Activated CD4-positive, alpha-beta T cell treated with anti-CD3 and anti-CD28 coated beads, Interleukin-10, Interleukin-2, amounts not matched to agents 100 ng/mL and 50 ng/mL, durations not matched to agents 16 hours and 8 hours (primary cell): ENCODE measurements at regions not wholly inside any gene's neighbourhood (a gene's known extent, or its start where the extent isn't known, plus 50 kb on each side); places are given as distances from the start of the nearest gene placed in this dataset.
"Not testable (repeated sequence)": the region's sequence is repeated elsewhere in the genome, so short reads cannot be mapped to it uniquely, and the experiment has no call there.

ENCODE experiments used
- DNase-seq: peaks from one replicate; pipeline ENCODE4 v3.0.0-alpha.2; 2020

DNA sequence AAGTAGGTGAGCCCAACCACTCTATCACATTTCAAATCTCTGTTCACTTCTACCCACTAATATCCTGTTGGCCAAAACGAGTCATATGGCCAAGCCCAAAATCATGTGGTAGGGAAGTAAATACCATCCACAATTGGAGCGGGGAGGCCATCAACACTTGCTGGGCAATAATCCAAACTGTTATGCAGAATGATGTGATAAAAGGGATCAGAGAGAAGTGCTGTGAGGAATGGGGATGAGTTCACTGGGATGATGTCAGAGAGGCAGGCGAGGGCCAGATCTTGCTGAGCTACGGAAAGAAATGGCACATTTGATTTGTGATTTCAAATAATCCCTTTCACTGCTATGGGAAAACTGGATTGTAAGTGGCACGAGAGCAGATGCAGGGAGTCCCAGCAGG lies 188.4 kb downstream of the NPIPA8 start:
- not testable (repeated sequence) for DNase-seq

DNA sequence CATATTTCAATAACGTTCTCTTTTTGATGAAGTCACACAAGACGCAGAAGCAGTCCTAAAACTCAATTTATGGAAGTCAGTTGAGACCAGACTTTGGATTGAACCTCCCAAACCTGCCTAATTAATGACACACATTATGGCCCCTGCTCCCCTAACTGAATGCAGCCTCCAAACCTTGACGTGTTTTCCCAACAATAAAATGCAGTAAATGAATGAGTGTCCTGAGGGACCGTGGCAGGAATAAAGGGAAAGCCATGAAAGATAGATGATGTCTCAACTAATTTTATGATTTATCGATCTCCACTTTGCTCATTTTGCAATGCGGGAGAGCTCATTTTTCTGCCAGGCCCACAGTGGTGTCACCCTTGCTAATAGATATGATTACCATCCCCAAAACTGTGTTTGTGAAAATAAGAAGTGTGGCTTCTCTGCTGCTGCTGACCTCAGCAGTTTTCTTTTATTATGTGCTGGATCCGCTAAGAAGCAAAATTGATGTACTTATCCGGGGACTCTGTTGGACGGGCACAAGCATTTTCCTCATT lies 189.9 kb downstream of the NPIPA8 start:
- not testable (repeated sequence) for DNase-seq

DNA sequence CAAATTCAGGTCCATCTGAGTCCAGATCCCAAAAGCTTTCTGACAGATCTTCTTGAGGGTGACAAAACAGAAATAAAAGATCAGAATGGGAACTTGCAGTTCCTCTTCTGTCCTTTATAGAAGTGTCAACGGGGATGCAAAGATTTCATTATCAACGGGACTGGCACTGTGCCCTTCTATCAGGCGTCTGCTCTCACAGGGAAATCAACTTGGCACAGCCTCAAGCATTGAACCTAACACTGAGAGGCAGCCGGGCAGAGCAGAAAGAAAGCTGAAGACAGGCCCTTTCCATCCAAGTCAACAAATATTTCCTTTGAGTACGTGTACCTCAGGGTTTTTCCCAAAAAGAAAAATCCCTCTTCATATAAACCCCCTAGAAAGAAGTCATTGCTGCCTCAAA lies 194.5 kb downstream of the NPIPA8 start:
- not testable (repeated sequence) for DNase-seq

DNA sequence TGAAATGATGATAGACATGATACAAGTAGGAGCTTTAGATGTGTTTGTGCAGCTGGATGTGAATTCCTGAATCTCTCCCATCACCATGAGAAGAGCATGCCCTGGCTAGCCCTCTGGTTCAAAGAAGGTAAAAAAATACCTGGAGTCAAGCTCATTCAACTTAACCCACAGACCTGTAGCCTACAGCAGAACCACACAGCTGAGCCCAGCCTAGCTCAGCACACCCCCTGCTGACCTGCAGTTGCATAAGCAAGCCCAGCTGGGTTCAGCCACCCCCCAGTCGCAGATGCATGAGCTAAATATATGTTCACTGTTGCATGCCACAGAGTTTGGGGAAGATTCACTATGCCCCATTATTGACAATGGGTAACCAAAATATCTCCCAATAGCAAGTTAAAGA lies 200.2 kb downstream of the NPIPA8 start:
- DNase-seq = not testable (repeated sequence)

DNA sequence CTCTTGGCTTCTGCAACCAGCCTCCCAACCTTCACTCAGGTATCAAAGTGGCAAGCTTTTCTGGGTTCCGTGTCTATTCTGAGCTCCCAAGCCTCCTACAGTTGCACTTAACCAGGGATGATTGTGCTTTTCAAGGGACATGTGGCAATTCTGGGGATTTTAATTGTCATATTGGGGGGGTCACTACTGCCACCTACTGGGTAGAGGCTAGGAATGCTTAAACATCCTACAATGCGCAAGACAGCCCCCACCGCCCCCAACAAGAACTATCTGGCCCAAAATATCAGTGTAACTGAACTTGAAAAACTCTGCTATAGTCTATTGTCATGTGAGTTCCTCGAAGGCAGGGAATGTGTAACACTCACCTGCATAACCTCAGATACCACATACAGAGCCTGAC lies 201.5 kb downstream of the NPIPA8 start:
- DNase-seq = not testable (repeated sequence)

DNA sequence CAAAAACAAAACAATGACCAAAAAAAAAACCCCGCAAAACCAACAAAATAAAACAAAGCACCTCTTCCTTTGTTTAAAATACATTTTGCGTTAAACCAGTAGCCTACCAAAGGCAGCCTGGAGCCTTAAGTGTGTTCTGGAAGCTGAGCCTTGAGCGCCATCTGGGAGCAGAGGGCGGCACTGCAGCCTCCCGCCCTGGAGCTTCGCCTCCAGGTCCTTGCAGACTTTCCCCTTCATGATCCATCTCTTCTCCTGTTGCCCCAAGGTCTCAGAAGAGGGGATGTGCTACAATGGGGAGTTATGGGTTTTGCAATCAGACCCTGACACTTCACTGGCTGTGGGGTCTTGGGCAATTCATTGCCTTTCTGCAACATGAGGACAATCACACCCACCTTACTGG lies 204.9 kb downstream of the NPIPA8 start:
- DNase-seq = not testable (repeated sequence)

DNA sequence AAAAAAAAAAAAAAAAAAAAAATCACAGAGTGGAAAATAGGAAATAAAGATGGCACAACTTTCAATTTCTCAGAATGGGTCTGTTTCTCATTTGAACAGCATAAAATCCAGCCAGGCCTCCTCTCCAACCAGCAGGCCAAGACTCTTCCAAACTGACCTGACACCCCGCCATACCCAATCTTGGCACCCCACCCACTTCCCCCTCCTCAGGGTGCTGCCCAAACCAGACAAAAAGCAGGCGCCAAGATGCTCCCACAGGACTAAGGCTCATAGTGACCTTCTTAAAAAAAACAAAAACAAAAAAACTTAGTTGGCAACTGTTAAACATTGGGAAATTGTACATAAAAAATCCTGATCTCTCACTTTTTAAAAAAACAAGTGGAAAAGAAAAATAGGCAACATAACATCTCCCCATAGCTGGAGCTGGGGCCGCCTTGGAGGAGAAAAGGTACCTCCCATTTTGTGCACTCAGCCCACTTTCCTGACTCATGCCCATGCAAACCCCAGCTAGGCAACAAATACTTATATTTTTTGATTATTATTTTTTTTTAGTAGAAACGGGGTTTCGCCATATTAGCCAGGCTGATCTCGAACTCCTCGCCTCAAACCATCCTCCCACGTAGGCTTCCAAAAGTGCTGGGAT lies 205.9 kb downstream of the NPIPA8 start:
- DNase-seq = not testable (repeated sequence)

DNA sequence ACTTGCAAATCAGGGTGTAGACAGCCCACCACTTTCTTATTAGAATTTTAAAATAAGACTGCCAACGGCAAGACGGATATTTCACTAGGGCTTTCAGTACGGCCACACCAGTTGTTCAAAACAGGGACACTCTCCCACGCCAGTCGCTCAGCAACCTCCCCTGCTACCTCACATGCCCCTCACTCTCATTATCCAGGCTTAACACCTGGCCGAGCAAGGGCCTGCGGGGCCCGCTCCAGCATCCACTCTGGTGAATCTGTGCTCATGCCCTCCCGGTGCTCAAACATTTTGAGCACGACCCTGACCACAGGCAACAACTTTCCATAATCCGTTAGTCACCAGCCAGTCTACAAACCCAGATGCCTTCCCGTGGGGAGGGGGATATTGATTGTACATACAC lies 209.5 kb downstream of the NPIPA8 start:
- DNase-seq = not testable (repeated sequence)

DNA sequence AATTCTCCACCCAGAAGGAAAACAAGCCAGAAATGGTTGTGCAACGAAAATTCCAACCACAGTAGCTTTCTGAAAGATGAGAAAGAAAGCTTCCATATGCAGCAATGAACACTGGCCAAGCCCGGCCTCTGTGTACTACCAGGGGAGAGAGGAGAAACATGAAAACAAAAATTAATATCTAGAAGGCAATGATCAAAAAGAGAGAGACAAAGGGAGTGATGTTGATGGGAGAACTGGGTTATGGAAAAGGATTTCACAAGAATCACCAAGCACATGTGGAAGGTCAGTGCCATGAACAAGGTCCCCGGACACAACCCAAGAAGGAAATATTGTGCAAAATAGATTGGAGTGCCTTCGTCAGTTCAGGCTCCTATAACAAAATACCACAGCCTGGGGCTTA lies 217.4 kb downstream of the NPIPA8 start:
- DNase-seq = not testable (repeated sequence)

DNA sequence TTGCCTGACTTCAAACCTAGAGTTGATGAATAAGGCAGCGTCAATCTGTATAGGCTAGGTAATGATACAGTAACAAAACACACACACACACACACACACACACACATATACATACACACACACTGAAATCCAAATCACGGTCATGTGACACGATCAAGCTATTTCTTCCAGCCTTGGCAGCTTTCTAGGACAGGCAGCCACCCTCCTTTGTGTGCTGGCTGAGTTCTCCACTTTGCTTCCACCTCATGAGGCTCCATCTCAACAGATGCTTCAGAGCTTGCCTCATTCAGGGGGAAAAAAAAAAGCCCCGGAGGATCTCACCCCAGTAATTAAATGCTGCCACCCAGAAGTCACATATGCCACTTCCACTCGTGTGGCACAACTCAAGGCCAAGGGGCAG lies 217.9 kb downstream of the NPIPA8 start:
- not testable (repeated sequence) for DNase-seq

DNA sequence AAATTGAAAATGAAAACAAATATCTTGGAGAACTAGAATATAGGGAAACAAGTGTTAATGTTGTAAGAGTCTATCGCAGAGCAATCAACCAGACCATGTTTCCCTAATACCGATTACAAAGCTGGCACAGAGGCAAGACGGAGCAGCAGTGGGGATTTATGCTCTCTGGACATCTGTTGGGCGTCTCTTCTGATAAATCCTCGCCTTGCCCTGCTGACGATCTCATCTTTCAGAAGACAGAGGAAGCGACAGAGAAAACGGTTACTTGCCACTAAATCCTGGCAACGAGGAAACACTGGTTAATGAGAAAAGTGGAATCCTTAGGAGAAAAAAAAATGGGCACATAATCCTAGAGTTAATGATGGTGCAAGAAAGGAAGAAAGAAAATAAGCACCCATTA lies 218.5 kb downstream of the NPIPA8 start:
- DNase-seq = not testable (repeated sequence)

DNA sequence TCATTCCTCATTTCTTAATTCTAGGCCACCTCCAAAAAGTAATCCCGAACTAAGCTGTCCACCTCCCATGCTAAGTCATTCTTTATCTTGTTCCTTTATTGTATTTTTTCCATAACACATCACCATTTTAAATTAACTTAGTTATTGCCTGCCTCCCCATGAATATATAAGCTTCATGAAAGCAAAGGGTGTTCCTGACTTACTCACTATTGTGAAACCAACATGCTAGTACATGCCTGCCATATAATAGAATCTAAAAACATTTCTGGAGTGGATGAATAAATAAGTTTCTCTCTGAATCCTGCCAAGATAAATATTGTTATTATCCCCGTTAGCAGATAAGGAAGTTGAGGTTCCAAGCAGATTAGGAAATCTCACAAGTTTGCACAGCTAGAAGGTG lies 232.1 kb downstream of the NPIPA8 start:
- not testable (repeated sequence) for DNase-seq

DNA sequence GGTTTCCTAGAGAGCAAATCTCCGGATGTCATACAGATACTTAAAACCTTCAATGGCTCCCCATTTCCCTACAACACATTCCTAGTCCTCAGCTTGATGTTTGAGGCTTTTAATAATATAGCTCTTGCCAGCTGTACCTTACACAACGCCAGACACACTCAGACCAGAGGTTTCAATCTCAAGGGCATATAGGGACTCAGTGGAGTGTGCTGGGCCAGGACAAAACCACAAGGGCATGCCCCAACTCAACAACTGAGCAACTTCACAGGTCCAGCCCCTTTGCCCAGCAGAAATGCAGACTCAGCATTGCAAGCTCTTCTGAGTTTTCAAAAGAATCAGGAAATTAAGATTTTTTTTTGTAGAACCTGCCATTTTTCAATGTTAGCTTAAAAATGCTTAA lies 235.5 kb downstream of the NPIPA8 start:
- not testable (repeated sequence) for DNase-seq

DNA sequence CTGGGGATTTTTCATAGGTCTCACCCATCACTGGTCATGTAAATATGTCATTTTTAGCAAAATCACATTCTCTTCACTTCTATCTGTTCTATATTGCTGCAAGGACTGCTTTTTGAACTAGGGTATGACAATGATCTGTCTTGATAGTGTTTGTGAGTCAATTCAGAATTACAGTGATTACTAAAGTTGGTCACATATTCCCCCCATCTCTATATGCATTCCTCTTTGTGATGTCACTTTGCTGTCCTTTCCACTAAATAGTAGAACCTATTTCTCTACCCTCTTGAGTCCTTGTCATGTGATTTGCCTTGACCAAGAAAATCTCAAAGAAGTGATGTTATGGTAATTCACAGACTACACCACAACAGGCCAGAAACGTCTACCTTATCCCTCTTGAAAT lies 243.9 kb downstream of the NPIPA8 start:
- DNase-seq = not testable (repeated sequence)

DNA sequence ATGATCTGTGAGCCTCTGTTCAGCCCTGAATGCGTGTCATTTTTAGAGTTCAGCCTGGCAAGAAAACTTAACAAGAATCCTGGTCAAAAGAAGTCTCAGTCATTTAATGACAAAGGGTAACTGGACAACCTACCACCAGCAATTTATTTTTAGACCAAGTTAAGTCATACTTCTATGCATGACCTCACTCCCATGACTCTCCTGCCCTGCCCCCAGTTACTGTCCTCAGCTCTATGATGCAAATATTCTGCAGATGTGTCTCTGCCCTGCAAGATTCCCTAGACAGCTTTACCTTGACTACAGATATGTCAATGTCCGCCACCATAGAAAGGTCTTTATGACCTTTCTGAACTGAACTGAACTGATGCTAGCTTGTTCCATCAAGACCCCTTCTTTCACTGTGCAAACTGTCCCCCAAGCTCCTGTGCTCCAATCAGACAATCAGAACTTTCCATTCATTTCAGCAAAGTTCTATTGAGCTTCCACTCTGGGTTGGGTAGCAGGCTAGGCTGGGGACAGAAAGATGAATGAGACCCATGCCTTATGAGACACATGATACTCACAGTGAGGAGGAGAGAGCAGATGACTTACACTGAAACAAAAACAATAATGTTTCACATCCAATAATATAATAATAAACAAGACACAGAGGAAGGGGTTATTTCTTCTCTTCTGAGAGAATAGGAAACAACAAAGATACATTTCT lies 255.7 kb downstream of the NPIPA8 start:
- DNase-seq = not testable (repeated sequence)

DNA sequence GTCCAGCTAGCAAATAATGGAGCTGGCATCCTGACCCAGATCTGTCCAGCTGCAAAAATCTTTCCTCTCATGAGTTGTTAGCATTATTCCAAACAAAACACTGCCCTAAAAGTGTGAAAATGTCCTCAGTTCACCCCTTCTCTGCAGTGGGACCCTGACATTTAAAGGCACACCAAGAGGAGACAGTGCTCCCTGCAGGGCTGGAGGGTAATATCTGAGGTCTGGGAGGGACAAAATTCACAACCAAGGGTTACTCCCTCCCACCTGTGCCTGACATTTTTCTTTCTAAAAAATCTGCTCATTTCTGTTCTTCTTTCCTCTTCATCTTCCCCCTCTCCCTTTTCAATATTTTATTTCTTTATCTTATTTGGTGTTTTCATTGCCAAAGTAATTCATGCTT lies 258.6 kb downstream of the NPIPA8 start:
- not testable (repeated sequence) for DNase-seq

DNA sequence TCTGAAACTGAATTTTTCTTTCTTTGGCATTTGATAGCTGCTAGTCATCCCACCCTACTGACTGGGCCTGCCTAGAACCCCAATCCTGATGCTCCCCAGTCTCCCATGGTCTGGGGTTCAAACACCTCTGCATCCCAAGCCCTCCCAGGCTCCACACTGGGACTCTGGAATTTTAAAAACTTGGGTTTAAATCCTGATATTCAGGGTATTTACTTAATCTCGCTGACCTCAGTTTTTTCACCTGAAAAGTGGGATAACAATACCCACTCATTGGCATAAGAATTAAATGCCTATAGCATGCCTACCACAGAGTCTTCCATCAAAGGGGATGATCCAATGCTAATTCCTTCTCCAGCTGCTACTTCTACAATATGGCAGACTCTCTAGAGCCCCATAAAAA lies 264.4 kb downstream of the NPIPA8 start:
- DNase-seq = no peak

DNA sequence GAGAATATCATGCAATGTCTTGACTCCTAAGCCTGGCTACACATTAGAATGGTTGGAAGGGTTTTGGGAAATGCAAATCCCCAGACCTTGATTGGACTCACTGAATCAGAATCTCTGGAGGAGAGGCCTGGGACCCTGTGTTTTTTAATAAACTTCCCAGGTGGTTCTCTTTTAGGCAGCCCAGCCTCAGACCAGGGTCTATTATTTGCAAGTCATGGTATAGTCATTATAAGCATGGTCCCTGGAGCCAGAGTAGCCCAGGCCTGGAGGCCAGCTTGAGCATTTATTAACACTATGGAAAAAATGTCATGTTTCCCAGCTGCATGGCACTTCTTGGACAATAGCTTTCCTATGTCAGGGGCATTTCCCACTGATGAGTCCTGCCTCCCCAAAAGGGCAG lies 266.9 kb downstream of the NPIPA8 start:
- DNase-seq = no peak

DNA sequence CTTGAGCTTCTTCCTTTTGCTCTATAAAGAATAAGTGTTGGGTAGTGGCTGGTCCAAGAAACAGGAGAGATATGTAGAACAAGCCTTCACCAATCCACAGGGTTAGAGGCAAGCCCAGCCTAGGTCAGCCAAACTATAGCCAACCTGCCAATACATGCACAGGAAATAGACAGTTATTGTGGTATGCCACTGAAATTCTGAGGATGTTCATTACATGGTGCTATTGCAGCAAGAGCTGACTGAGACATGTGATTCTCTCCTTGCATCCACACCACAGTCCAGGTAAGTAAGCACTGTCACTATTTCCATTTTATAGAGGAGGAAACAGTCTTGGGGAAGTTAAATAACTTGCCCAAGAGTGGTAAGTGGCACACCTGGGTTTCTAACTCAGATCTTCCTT lies 268.1 kb downstream of the NPIPA8 start:
- no peak for DNase-seq

DNA sequence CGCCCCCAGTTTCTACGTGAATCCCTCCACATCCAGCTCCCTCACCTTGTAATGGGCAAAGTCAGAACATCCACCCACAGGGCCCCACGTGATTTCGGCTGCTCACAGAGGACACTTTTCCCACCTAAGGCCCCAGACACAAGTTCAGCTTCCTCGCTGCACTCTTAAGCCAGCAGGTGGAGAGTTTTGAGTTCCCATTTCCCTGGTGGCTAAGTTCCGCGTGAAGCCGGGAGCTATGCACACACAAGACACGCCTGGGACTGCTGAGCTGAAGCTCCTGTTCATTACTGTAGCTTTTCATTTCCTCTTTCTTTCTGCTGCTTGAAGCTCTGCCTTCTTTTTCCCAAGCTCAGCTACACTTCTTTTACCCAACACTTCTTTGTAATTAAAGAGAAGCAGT lies 273.8 kb downstream of the NPIPA8 start:
- no peak for DNase-seq

DNA sequence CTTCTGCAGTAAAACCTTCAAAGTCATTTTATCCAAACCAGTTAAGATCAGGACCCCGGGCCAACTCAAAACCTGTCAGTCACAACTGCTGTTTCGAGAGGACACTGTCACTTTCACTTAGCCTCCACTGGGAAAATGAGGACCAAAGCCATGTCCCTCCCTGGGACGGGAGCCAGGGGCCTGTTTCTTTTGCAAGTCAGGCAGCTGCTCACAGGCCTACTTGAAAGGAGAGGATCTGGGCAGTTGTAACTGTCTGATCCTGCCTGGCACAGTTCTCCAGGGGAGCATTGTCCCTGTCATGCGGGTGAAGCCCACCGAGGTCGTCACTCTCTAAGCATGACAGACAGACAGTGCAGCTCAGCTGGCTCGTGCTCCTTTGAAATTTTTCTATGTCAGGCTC lies 276.2 kb downstream of the NPIPA8 start:
- DNase-seq = no peak

DNA sequence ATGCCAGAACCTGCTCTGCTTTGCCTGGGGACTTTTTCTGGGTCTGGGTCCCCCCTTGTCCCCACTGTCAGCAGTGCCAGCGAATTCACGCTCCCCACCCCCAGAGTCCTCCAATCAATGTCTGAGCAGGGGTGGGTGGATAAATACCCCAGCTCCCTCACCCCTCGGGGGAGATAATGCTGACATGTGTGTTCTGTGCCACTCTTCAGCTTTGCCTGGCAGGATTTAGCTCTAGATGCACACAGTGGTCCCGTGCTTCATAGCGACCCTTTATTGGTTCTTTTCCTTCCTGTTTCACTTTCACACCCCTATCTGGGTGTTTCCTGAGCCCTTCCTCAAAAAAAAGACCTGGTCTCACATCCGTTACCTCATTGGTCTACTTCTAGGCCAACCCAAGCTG lies 277.0 kb downstream of the NPIPA8 start:
- no peak for DNase-seq

DNA sequence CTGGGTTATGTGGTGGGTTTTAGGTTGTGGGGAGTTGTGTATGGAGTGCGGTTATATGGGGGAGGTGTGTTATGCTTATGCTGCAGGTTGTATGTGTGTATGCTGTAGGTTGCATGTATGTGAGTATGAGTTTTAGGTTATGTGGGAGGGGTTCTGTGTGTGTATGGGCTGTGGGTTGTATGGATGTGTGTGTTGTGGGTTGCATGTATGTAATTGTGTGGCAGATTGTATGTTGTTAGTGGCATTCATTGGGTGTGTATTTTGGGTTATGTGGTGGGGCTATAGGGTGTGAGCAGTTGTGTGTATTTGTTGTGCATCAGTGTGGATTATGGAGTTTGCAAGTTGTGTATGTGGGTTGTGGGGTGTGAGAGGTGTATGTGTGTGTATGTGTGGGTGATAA lies 277.4 kb downstream of the NPIPA8 start:
- DNase-seq = no peak

DNA sequence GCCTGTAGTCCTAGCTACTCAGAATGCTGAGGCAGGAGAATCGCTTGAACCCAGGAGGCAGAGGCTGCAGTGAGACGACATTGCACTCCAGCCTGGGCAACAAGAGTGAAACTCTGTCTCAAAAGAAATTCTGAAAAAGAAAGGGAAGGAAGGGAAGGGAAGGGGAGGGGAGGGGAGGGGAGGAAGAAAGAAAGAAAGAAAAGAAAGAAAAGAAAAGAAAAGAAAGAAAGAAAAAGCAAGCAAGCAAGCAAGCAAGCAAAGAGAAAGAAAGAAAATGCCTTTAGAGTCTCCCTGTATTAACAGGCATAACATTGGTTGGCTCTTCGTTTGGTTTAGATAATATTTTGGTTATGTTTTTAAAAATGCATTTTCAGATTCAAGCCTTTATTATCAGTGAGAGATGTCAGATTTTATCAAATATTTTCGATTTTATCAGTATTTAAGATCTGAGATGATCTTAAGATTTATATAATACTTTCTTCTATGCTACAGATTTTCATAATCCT lies 281.1 kb downstream of the NPIPA8 start:
- DNase-seq = no peak
